C4-2B (cell line): ENCODE measurements at regions not wholly inside any gene's neighbourhood (a gene's known extent, or its start where the extent isn't known, plus 50 kb on each side); places are given as distances from the start of the nearest gene placed in this dataset.

ENCODE experiments used
- CTCF ChIP-seq: fragments of 450-650 bp; conservative IDR thresholded peaks from 2 replicates; pipeline ENCODE4 v1.5.1; 2017; ENCODE audit warnings: mild to moderate bottlenecking
- ZFX ChIP-seq: fragments of 450-650 bp; IDR thresholded peaks from 2 replicates; pipeline ENCODE4 v1.6.1; 2017

GRCh38 chr12:86852451-86852850 lies 596.3 kb upstream of the MGAT4C start:
- TF ChIP-seq CTCF (no peak), ZFX (no peak)
